Gastroesophageal sphincter (tissue), 3 donors: ENCODE measurements at regions not wholly inside any gene's neighbourhood (a gene's known extent, or its start where the extent isn't known, plus 50 kb on each side); places are given as distances from the start of the nearest gene placed in this dataset.

Experiments used
- EP300 ChIP-seq: sonication (generic); formaldehyde crosslinking; IDR thresholded peaks from one replicate; pipeline ENCODE4 v1.6.1; 2017; ENCODE audit warnings: antibody characterized with exemption, mild to moderate bottlenecking
- POLR2AphosphoS5 ChIP-seq: sonication (generic); formaldehyde crosslinking; IDR thresholded peaks from one replicate; pipeline ENCODE4 v1.6.1; 2017; ENCODE audit warnings: antibody characterized with exemption
- TF ChIP-seq, protein P1 (sequence below), 4 experiments: fragments of 200-600 bp in 2 of 4; fragments of 450-650 bp in 2 of 4; sonication (generic) in 1 of 4; IDR thresholded peaks; one replicate each; pipeline ENCODE4 v1.5.1; 2017 to 2019; ENCODE audit warnings: antibody characterized with exemption in 4 of 4, mild to moderate bottlenecking in 2 of 4, moderate library complexity in 2 of 4

GRCh38 chr22:26838471-26838825, 181.1 kb downstream of the MIAT start:
- TF ChIP-seq, protein P1, sequence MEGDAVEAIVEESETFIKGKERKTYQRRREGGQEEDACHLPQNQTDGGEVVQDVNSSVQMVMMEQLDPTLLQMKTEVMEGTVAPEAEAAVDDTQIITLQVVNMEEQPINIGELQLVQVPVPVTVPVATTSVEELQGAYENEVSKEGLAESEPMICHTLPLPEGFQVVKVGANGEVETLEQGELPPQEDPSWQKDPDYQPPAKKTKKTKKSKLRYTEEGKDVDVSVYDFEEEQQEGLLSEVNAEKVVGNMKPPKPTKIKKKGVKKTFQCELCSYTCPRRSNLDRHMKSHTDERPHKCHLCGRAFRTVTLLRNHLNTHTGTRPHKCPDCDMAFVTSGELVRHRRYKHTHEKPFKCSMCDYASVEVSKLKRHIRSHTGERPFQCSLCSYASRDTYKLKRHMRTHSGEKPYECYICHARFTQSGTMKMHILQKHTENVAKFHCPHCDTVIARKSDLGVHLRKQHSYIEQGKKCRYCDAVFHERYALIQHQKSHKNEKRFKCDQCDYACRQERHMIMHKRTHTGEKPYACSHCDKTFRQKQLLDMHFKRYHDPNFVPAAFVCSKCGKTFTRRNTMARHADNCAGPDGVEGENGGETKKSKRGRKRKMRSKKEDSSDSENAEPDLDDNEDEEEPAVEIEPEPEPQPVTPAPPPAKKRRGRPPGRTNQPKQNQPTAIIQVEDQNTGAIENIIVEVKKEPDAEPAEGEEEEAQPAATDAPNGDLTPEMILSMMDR (IDR thresholded peaks at IDR 0.05) = no peak
- TF ChIP-seq EP300 (no peak), POLR2AphosphoS5 (no peak)
